A549 (cell line): ENCODE measurements at regions not wholly inside any gene's neighbourhood (a gene's known extent, or its start where the extent isn't known, plus 50 kb on each side); places are given as distances from the start of the nearest gene placed in this dataset.

Source experiments
- BHLHE40 ChIP-seq: IDR thresholded peaks from 2 replicates; pipeline ENCODE4 v1.6.1; 2012; ENCODE audit warnings: low read depth, low read length, inconsistent platforms
- CHD2 ChIP-seq: fragments of 150-350 bp; IDR thresholded peaks from 2 replicates; pipeline ENCODE4 v1.6.1; 2014; ENCODE audit warnings: low read length; ENCODE audit not compliant: partially characterized antibody
- EHF ChIP-seq: fragments of 250-450 bp; sonication (Bioruptor Pico); IDR thresholded peaks from 2 replicates; pipeline ENCODE4 v1.5.0; 2020; ENCODE audit warnings: mild to moderate bottlenecking
- EP300 ChIP-seq, 2 experiments: fragments of >200 bp; sonication (Bioruptor Twin); formaldehyde crosslinking; IDR thresholded peaks; 2 replicates in 1 of 2; 3 replicates in 1 of 2; pipeline ENCODE4 v1.6.1; 2016 to 2017
- FOSL2 ChIP-seq, 2 experiments: fragments of 450-650 bp in 1 of 2; fragments of >200 bp in 1 of 2; sonication (Bioruptor Twin) in 1 of 2; formaldehyde crosslinking; IDR thresholded peaks; 2 replicates each; pipeline versions ENCODE4 v1.5.0 to v1.6.1; 2016 to 2020; ENCODE audit warnings: mild to moderate bottlenecking in 1 of 2, moderate library complexity in 1 of 2
- GATA3 ChIP-seq: IDR thresholded peaks from 2 replicates; pipeline ENCODE4 v1.6.1; 2012; ENCODE audit warnings: borderline replicate concordance
- HOXB13 ChIP-seq: fragments of 250-450 bp; sonication (Bioruptor Pico); IDR thresholded peaks from 2 replicates; pipeline ENCODE4 v1.5.0; 2020; ENCODE audit warnings: low read depth, mild to moderate bottlenecking, moderate library complexity
- JUN ChIP-seq, 2 experiments: fragments of >200 bp; sonication (Bioruptor Twin); formaldehyde crosslinking; IDR thresholded peaks; 2 replicates in 1 of 2; 3 replicates in 1 of 2; pipeline ENCODE4 v1.6.1; 2016 to 2017
- POLR2A ChIP-seq: IDR thresholded peaks from 2 replicates; pipeline ENCODE4 v1.6.1; 2012; ENCODE audit warnings: mild to moderate bottlenecking, low read length
- RFX5 ChIP-seq: fragments of 450-650 bp; IDR thresholded peaks from 2 replicates; pipeline ENCODE4 v1.7.1; 2014; ENCODE audit warnings: antibody characterized with exemption, mild to moderate bottlenecking, moderate library complexity
- SMC3 ChIP-seq: fragments of >200 bp; sonication (Bioruptor Twin); formaldehyde crosslinking; IDR thresholded peaks from 3 replicates; pipeline ENCODE4 v1.6.1; 2018; ENCODE audit warnings: inconsistent platforms
- TF ChIP-seq, protein P1 (sequence below): fragments of >200 bp; sonication (Bioruptor Twin); formaldehyde crosslinking; IDR thresholded peaks from 3 replicates; pipeline ENCODE4 v1.5.1; 2016

DNA sequence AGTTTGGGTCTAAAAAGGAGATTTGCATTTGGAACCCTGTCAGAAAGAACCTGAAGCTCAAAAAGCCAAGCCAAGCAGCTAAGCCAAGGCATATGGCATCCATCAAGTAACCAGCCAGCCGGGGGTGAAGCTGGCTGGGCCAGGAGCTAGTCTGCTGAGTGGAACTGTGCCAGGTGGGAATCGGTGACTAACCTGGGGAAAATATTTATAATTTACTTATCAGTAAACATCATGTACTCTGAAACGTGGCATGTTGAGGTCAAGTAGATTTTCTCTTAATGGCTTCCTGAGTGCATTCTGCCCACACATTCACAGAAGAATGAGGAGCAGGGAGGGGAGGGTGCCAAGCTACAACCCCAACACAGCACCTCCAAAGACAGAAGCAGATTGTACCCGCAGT lies 70.5 kb upstream of the SESN3 start:
- no peak for TF ChIP-seq RFX5
- TF ChIP-seq, protein P1, sequence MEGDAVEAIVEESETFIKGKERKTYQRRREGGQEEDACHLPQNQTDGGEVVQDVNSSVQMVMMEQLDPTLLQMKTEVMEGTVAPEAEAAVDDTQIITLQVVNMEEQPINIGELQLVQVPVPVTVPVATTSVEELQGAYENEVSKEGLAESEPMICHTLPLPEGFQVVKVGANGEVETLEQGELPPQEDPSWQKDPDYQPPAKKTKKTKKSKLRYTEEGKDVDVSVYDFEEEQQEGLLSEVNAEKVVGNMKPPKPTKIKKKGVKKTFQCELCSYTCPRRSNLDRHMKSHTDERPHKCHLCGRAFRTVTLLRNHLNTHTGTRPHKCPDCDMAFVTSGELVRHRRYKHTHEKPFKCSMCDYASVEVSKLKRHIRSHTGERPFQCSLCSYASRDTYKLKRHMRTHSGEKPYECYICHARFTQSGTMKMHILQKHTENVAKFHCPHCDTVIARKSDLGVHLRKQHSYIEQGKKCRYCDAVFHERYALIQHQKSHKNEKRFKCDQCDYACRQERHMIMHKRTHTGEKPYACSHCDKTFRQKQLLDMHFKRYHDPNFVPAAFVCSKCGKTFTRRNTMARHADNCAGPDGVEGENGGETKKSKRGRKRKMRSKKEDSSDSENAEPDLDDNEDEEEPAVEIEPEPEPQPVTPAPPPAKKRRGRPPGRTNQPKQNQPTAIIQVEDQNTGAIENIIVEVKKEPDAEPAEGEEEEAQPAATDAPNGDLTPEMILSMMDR: no peak
- TF ChIP-seq FOSL2 (IDR thresholded peaks at IDR 0.05): no peak
- no peak for TF ChIP-seq FOSL2 (CRISPR knock-in tag; IDR thresholded peaks at IDR 0.05)
- no peak for TF ChIP-seq EHF (CRISPR knock-in tag)
- TF ChIP-seq CHD2: no peak
- TF ChIP-seq GATA3: no peak
- no peak for TF ChIP-seq POLR2A
- TF ChIP-seq EP300 (IDR thresholded peaks at IDR 0.05): no peak
- TF ChIP-seq HOXB13 (CRISPR knock-in tag): no peak
- TF ChIP-seq BHLHE40: no peak
- TF ChIP-seq JUN (IDR thresholded peaks at IDR 0.05): no peak
- no peak for TF ChIP-seq SMC3
